Activated CD4-positive, alpha-beta T cell treated with anti-CD3 and anti-CD28 coated beads, Interleukin-2, Interleukin-4, amounts not matched to agents 100 ng/mL and 50 ng/mL, durations not matched to agents 16 hours and 8 hours (primary cell): ENCODE measurements at regions not wholly inside any gene's neighbourhood (a gene's known extent, or its start where the extent isn't known, plus 50 kb on each side); places are given as distances from the start of the nearest gene placed in this dataset.

Experiments
- DNase-seq: peaks from one replicate; pipeline ENCODE4 v3.0.0-alpha.2; 2020; ENCODE audit warnings: low spot score

GRCh38 chr2:215498431-215498830 is 62.6 kb upstream of the FN1 start:
- DNase-seq = no peak

- no peak for DNase-seq
These were observed 57.5 kb upstream of the FN1 start for GRCh38 chr2:215493376-215493775.

- no peak for DNase-seq
These were observed 53.5 kb upstream of the FN1 start for GRCh38 chr2:215489288-215489848.

DNA sequence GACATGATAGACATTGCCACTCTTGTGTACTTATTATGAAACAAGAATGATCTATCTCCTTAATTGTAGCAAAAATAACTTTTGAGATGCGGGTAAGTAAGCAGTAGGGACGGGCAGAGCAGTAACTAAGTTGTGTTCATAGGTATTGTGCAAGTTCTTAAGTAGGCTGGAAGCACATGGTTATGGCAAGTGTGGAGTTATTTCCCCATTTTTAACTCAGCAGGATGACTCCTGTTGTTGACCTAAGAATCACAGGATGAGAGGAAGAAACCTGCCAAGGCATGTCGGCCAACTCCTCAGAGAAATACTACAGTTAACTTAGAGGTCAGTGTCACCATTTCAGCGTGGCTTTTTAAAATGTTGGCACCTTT is 51.1 kb upstream of the FN1 start:
- DNase-seq = no peak

- no peak for DNase-seq
These were observed 50.6 kb upstream of the FN1 start for GRCh38 chr2:215486291-215487001.
